Right renal cortex interstitium (tissue), 3 donors: ENCODE measurements at regions not wholly inside any gene's neighbourhood (a gene's known extent, or its start where the extent isn't known, plus 50 kb on each side); places are given as distances from the start of the nearest gene placed in this dataset.
A peak's percentile ranks its signal among the peaks of the same experiment; 100 is the strongest.

Experiments used
- DNase-seq, 3 donors: peaks; one replicate each; pipeline ENCODE4 v3.0.0-alpha.2; 2013; ENCODE audit warnings: low read depth in 3 of 3, low spot score in 2 of 3

DNA sequence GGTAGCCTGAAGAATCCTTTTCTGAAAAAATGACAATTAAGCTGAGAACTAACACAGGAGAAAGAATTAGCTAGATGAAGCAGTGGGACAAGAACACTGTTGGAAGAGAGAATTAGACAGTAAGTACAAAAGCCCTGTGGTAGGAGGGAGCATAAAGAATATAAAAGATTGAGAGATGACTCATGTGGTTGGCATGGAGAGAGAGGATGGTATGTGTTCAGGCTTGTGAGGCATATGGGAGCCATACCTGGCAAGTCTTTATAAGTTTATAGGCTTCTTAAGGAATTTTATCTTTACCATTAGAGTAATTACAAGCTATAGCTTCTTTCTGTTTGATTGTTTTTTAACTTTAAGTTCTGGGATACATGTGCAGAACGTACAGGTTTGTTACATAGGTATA lies 325.0 kb downstream of the ARL6IP6 start:
- DNase-seq, result no peak

DNA sequence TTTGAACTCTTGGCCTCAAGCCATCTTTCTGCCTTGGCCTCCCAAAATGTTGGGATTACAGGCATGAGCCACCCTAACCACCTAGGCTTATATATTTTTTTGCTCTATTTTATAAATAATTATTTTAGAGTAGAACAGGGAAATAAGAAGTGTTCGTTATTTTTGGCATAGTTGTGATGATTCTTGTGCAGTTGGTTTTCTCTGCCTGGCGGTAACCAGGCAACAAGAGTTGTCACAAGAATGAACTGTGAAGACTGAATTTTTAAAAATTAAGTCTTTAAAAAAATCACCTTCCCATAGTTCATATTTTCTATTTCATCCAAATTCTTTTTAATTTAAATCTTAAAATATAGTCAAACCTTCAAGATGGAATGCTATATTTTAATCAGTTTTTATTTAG lies 310.2 kb downstream of the ARL6IP6 start:
- DNase-seq, result no peak

- DNase-seq, result no peak
These were observed 309.1 kb downstream of the ARL6IP6 start for GRCh38 chr2:153027533-153027932.

GRCh38 chr2:153020201-153020600 lies 301.8 kb downstream of the ARL6IP6 start:
- DNase-seq, result no peak

GRCh38 chr2:153005071-153005730 lies 286.8 kb downstream of the ARL6IP6 start:
- DNase-seq, result no peak

DNA sequence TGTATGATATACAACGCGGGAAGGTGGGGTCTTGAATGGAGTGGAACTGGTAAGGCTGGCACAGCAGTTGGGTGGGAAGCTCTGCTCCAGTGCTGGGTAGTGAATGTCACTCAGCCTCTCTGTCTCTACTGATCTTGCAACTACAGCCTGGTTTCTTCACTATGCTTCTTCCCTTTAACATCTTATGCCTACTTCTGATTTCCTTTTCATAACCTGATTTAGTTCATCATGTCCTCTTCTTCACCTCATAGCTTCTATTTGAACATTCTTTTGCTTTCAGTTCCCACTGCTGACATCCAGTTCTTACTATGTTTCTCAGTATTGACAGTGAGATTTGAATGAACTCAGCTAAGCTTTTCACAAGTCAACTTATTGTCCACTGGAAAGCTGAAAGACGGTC lies 286.2 kb downstream of the ARL6IP6 start:
- DNase-seq, result no peak

DNA sequence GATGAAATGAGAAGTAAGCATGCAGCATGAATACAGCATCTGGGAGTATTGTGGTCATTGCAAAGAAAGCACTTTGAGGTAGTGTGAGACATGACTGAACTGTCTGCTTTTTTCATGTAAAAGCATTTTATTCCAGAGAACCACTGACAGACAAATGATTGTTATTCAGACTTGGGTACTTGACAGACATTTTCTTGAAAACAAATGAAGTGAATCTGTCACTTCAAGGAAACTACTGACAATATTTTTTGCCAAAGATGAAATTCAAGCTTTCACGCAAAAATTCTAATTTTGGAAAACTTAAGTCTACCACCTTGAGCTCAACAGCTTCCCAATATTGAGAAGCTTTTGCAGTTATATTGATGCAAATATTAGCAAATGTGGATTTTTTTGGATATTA lies 255.7 kb downstream of the ARL6IP6 start:
- DNase-seq, result no peak

DNA sequence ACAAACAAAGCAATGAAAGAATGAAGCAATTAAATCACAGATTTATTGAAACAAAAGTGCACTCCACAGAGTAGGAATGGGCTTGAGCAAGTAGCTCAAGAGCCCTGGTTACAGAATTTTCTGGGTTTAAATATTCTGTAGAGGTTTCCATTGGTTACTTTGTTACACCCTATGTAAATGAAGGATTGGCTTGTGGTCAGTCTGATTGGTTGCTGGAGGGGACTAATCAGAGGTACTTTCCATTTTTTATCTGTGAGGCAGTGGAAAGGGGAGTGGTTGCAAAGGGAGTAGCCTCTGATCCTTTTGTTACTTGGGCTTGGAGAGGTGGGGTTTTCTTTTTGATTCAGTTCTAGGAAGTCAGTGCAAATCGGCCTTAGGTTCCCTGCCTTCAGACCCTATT lies 253.3 kb downstream of the ARL6IP6 start:
- no peak for DNase-seq

- DNase-seq, result no peak
These were observed 244.0 kb downstream of the ARL6IP6 start for GRCh38 chr2:152962446-152962845.

- DNase-seq, result no peak
These were observed 242.9 kb downstream of the ARL6IP6 start for GRCh38 chr2:152961351-152961750.

DNA sequence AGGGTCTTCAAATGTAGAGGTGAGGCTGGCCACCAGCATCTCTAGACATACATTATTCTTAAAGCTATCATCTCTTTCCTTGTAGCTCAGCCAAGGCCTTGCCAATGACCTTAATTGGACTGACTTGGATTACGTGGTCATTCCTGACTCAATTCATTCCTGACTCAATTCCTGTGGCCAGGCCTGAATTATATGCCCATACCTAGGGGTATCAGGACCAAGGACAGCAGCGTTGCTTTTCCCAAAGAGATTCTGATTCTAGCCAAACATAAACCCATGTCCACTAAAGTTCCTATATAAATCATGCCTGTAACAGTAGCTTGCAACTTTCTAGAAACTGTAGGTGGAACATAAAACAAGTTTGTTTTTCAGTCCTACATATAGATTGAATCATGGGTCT lies 231.7 kb downstream of the ARL6IP6 start:
- DNase-seq, result peak in 1 of 3 donors; percentile 1

DNA sequence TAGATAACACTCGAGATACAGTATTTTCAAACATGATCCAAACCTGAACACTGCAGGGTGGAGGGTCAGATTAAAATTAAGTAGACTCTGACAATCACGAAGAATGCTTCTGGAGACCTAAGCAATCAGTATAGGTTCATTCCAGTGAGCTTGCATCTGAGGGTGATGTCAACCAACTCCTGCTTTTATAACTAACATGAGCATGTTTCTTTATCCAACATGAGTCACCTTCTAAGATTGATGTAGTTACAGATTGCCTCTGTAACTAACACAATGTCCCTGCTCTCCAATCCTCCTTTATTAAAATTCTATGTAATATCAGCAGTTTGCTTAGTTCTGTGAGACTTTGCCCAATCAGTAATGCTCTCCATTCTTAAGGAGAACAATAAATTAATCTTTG lies 225.7 kb downstream of the ARL6IP6 start:
- DNase-seq, result no peak

DNA sequence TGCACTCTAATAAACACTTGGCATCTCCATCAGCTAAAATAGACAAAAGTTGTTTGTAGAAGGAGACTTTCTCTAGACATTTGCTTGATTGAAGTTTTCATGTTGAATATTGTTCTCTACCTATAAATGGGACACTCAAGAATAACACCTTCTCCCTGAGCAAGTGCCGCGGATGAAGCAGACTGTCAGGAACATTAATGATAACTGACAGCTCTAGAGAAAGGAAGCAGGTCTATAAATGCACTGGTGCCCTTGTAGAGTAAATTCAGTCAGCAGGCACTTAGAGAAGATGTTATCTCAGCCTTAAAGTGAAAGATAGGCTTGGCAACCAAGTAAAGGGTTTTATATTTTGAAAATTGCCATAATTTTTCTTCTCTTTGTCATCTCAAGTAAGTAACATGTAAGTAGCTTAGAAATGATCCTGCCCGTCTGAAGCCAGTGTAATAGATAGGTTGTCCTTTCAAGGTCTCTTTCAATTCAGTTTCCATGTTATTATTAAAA lies 224.6 kb downstream of the ARL6IP6 start:
- no peak for DNase-seq

DNA sequence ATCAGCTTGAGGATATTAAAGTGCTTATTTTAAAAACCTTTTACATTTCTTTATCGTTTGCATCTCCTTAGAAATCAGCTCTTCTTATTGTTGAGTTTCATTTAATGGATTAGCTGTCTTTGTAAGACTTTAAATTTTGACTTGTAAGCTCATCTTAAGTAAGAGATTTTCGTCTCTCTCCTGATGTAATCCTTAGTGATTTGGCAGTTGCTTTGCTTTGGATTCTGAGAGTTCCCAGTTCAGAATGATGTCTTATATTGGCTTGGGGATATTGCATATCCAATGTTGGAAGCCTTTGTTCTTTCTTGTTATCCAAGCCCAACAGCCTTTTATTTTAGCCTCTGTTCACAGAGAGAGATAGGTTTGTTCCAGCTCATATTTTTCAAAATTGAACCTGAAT lies 212.1 kb downstream of the ARL6IP6 start:
- no peak for DNase-seq

- no peak for DNase-seq
These were observed 211.2 kb downstream of the ARL6IP6 start for GRCh38 chr2:152929628-152930027.

GRCh38 chr2:152925547-152926448 lies 207.4 kb downstream of the ARL6IP6 start:
- DNase-seq, result peak in 2 of 3 donors; percentile 3 to 24

DNA sequence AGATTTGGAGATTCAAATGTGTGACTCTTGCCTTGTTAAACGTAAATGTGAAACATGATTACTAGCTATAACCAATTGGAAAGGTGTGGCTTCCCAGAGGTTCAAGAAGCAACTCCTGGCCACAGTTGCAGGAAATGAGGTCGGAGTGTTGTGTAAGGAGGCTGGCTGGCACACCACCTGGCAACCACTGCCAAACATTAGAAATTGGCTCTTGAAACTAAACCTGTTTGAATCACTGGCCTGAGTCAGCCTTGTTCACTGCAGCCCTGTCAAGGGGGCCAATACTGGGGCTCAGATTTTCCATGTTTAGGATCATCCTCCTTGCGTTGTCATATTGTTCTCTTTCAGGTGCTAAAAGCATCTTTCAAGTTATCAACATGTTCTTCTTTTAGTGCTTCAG lies 206.3 kb downstream of the ARL6IP6 start:
- no peak for DNase-seq

DNA sequence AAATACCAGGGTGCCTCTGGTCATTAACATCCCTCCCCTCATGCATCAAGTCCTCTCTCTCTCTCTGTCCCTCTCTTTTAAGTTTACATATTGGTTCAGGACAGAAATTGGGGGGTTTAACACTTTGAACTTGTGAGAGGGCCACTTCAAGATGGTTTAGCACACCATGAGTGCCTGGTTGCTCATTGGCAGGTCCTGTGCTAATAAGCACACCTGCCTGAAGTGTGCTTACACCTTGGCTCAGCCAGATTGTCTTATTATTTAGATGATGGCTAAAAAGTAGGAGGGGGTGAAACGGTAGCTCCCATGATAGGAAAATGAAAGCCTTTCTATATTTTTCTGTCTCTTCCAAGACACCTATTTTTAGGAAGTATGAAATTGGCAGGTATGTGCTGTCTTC lies 205.8 kb downstream of the ARL6IP6 start:
- DNase-seq, result no peak

GRCh38 chr2:152920846-152921245 lies 202.4 kb downstream of the ARL6IP6 start:
- no peak for DNase-seq

GRCh38 chr2:152910970-152911369 lies 192.6 kb downstream of the ARL6IP6 start:
- no peak for DNase-seq

DNA sequence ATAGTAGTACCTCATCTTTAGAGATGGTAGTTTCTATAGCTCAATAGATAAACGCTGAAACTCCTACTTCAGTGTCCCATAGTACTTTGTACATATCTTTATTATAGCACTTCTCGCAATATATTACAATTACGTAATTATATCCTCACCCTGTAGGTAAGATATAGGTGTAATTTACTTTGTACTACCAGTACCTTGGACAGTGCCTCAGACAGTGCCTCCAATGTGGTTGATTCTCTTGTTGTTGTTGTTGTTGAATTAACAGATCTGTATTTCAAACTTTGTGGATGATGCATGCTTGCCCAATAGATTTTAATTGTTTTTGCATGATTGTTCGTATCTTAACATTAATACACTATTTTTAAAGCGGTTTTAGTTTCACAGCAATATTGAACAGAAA lies 188.6 kb downstream of the ARL6IP6 start:
- no peak for DNase-seq

- DNase-seq, result no peak
These were observed 175.6 kb downstream of the ARL6IP6 start for GRCh38 chr2:152894051-152894450.
